ENCODE measurements at regions not wholly inside any gene's neighbourhood (a gene's known extent, or its start where the extent isn't known, plus 50 kb on each side); places are given as distances from the start of the nearest gene placed in this dataset.
A peak's percentile ranks its signal among the peaks of the same experiment; 100 is the strongest.
"Not testable (repeated sequence)": the region's sequence is repeated elsewhere in the genome, so short reads cannot be mapped to it uniquely, and the experiment has no call there.

GRCh38 chr13:72555601-72556000 lies 171.8 kb downstream of the MZT1 start:
- no CpG with 5 or more reads among the region's 3 CpGs for WGBS (ENCODE audit: insufficient coverage, low lambda C conversion rate)
- no peaks in the 10 kb centered on the region for H3K27me3 ChIP-seq (ENCODE audit: control insufficient read depth, insufficient read depth, low read length)
- H3K36me3 ChIP-seq (ENCODE audit: control insufficient read depth, insufficient read depth, low read length) = no peaks in the 10 kb centered on the region
- H3K9me3 ChIP-seq (ENCODE audit: control insufficient read depth, low read depth, low read length) = no peaks in the 10 kb centered on the region
- no peaks in the 10 kb centered on the region for H3K4me1 ChIP-seq (ENCODE audit: control insufficient read depth, insufficient read depth, low read length)
- H3K27ac ChIP-seq (ENCODE audit: low read length) = no peak overlapping the region
- H3K4me3 ChIP-seq (ENCODE audit: low read length) = no peak overlapping the region
- no peak for DNase-seq

GRCh38 chr13:72552731-72553130 lies 174.7 kb downstream of the MZT1 start:
- WGBS (ENCODE audit: insufficient coverage, low lambda C conversion rate) = no CpG with 5 or more reads among the region's 3 CpGs
- Histone ChIP-seq H3K27ac (ENCODE audit: low read length) (no peak overlapping the region), H3K4me1 (ENCODE audit: control insufficient read depth, insufficient read depth, low read length) (no peaks in the 10 kb centered on the region), H3K9me3 (ENCODE audit: control insufficient read depth, low read depth, low read length) (no peaks in the 10 kb centered on the region), H3K4me3 (ENCODE audit: low read length) (no peak overlapping the region), H3K36me3 (ENCODE audit: control insufficient read depth, insufficient read depth, low read length) (no peaks in the 10 kb centered on the region), H3K27me3 (ENCODE audit: control insufficient read depth, insufficient read depth, low read length) (no peaks in the 10 kb centered on the region)
- DNase-seq = no peak

- H3K9me3 ChIP-seq (ENCODE audit: control insufficient read depth, low read depth, low read length); H3K4me1 ChIP-seq (ENCODE audit: control insufficient read depth, insufficient read depth, low read length); H3K4me3 ChIP-seq (ENCODE audit: low read length); DNase-seq; H3K27me3 ChIP-seq (ENCODE audit: control insufficient read depth, insufficient read depth, low read length); H3K27ac ChIP-seq (ENCODE audit: low read length); H3K36me3 ChIP-seq (ENCODE audit: control insufficient read depth, insufficient read depth, low read length): not testable (repeated sequence)
- WGBS (ENCODE audit: insufficient coverage, low lambda C conversion rate) = no CpG with 5 or more reads among the region's 1 CpG
These were observed 181.5 kb downstream of the MZT1 start for GRCh38 chr13:72545895-72546294.

GRCh38 chr13:72545030-72545719 lies 182.3 kb downstream of the MZT1 start:
- WGBS (ENCODE audit: insufficient coverage, low lambda C conversion rate) = 71% methylated on average over 3 of the region's 4 CpGs

GRCh38 chr13:72544042-72544441 lies 183.4 kb downstream of the MZT1 start:
- no peaks in the 10 kb centered on the region for H3K4me1 ChIP-seq (ENCODE audit: control insufficient read depth, insufficient read depth, low read length)
- H3K4me3 ChIP-seq (ENCODE audit: low read length) = no peak overlapping the region
- no peak overlapping the region for H3K27ac ChIP-seq (ENCODE audit: low read length)
- no peaks in the 10 kb centered on the region for H3K9me3 ChIP-seq (ENCODE audit: control insufficient read depth, low read depth, low read length)
- no CpG with 5 or more reads among the region's 2 CpGs for WGBS (ENCODE audit: insufficient coverage, low lambda C conversion rate)
- H3K27me3 ChIP-seq (ENCODE audit: control insufficient read depth, insufficient read depth, low read length) = no peaks in the 10 kb centered on the region
- no peaks in the 10 kb centered on the region for H3K36me3 ChIP-seq (ENCODE audit: control insufficient read depth, insufficient read depth, low read length)
- no peak for DNase-seq

More at GRCh38 chr13:72545030-72545719, 182.3 kb downstream of the MZT1 start:
- Histone ChIP-seq H3K36me3 (ENCODE audit: control insufficient read depth, insufficient read depth, low read length) (no peaks in the 10 kb centered on the region), H3K27me3 (ENCODE audit: control insufficient read depth, insufficient read depth, low read length) (no peaks in the 10 kb centered on the region), H3K4me1 (ENCODE audit: control insufficient read depth, insufficient read depth, low read length) (no peaks in the 10 kb centered on the region), H3K9me3 (ENCODE audit: control insufficient read depth, low read depth, low read length) (no peaks in the 10 kb centered on the region), H3K27ac (ENCODE audit: low read length) (no peak overlapping the region), H3K4me3 (ENCODE audit: low read length) (no peak overlapping the region)
- DNase-seq = peak in 1 of 2 donors; percentile 9

GRCh38 chr13:72542241-72542640 lies 185.2 kb downstream of the MZT1 start:
- Histone ChIP-seq H3K9me3 (ENCODE audit: control insufficient read depth, low read depth, low read length) (no peaks in the 10 kb centered on the region), H3K4me1 (ENCODE audit: control insufficient read depth, insufficient read depth, low read length) (no peaks in the 10 kb centered on the region), H3K36me3 (ENCODE audit: control insufficient read depth, insufficient read depth, low read length) (no peaks in the 10 kb centered on the region), H3K4me3 (ENCODE audit: low read length) (no peak overlapping the region), H3K27ac (ENCODE audit: low read length) (no peak overlapping the region), H3K27me3 (ENCODE audit: control insufficient read depth, insufficient read depth, low read length) (no peaks in the 10 kb centered on the region)
- no peak for DNase-seq
- WGBS (ENCODE audit: insufficient coverage, low lambda C conversion rate) = 100% methylated on average over 2 of the region's 3 CpGs

- 93% methylated on average over 3 of the region's 6 CpGs for WGBS (ENCODE audit: insufficient coverage, low lambda C conversion rate)
- Histone ChIP-seq H3K9me3 (ENCODE audit: control insufficient read depth, low read depth, low read length) (no peaks in the 10 kb centered on the region), H3K4me1 (ENCODE audit: control insufficient read depth, insufficient read depth, low read length) (no peaks in the 10 kb centered on the region), H3K4me3 (ENCODE audit: low read length) (no peak overlapping the region), H3K27me3 (ENCODE audit: control insufficient read depth, insufficient read depth, low read length) (no peaks in the 10 kb centered on the region), H3K27ac (ENCODE audit: low read length) (no peak overlapping the region), H3K36me3 (ENCODE audit: control insufficient read depth, insufficient read depth, low read length) (no peaks in the 10 kb centered on the region)
- no peak for DNase-seq
These were observed 185.8 kb downstream of the MZT1 start for GRCh38 chr13:72541674-72542073.

- Histone ChIP-seq H3K9me3 (ENCODE audit: control insufficient read depth, low read depth, low read length) (no peaks in the 10 kb centered on the region), H3K4me3 (ENCODE audit: low read length) (no peak overlapping the region), H3K27ac (ENCODE audit: low read length) (no peak overlapping the region), H3K4me1 (ENCODE audit: control insufficient read depth, insufficient read depth, low read length) (no peaks in the 10 kb centered on the region), H3K36me3 (ENCODE audit: control insufficient read depth, insufficient read depth, low read length) (no peaks in the 10 kb centered on the region), H3K27me3 (ENCODE audit: control insufficient read depth, insufficient read depth, low read length) (no peaks in the 10 kb centered on the region)
- no peak for DNase-seq
- WGBS (ENCODE audit: insufficient coverage, low lambda C conversion rate) = 94% methylated on average over 2 of the region's 4 CpGs
These were observed 186.5 kb downstream of the MZT1 start for GRCh38 chr13:72540881-72541280.

- no peaks in the 10 kb centered on the region for H3K4me1 ChIP-seq (ENCODE audit: control insufficient read depth, insufficient read depth, low read length)
- no peaks in the 10 kb centered on the region for H3K27me3 ChIP-seq (ENCODE audit: control insufficient read depth, insufficient read depth, low read length)
- H3K9me3 ChIP-seq (ENCODE audit: control insufficient read depth, low read depth, low read length) = no peaks in the 10 kb centered on the region
- no peak overlapping the region for H3K4me3 ChIP-seq (ENCODE audit: low read length)
- no peak for DNase-seq
- WGBS (ENCODE audit: insufficient coverage, low lambda C conversion rate) = 100% methylated on average over 1 of the region's 1 CpG
- H3K36me3 ChIP-seq (ENCODE audit: control insufficient read depth, insufficient read depth, low read length) = no peaks in the 10 kb centered on the region
- H3K27ac ChIP-seq (ENCODE audit: low read length) = no peak overlapping the region
These were observed 187.5 kb downstream of the MZT1 start for GRCh38 chr13:72539925-72540324.

- H3K27me3 ChIP-seq (ENCODE audit: control insufficient read depth, insufficient read depth, low read length) = no peaks in the 10 kb centered on the region
- H3K9me3 ChIP-seq (ENCODE audit: control insufficient read depth, low read depth, low read length) = no peaks in the 10 kb centered on the region
- no peak overlapping the region for H3K27ac ChIP-seq (ENCODE audit: low read length)
- H3K36me3 ChIP-seq (ENCODE audit: control insufficient read depth, insufficient read depth, low read length) = no peaks in the 10 kb centered on the region
- H3K4me1 ChIP-seq (ENCODE audit: control insufficient read depth, insufficient read depth, low read length) = no peaks in the 10 kb centered on the region
- no peak for DNase-seq
- 100% methylated on average over 2 of the region's 2 CpGs for WGBS (ENCODE audit: insufficient coverage, low lambda C conversion rate)
- no peak overlapping the region for H3K4me3 ChIP-seq (ENCODE audit: low read length)
These were observed 189.6 kb downstream of the MZT1 start for GRCh38 chr13:72537782-72538181.

- no peak for DNase-seq
- Histone ChIP-seq H3K9me3 (ENCODE audit: control insufficient read depth, low read depth, low read length) (no peaks in the 10 kb centered on the region), H3K4me1 (ENCODE audit: control insufficient read depth, insufficient read depth, low read length) (no peaks in the 10 kb centered on the region), H3K36me3 (ENCODE audit: control insufficient read depth, insufficient read depth, low read length) (no peaks in the 10 kb centered on the region), H3K4me3 (ENCODE audit: low read length) (no peak overlapping the region), H3K27ac (ENCODE audit: low read length) (no peak overlapping the region), H3K27me3 (ENCODE audit: control insufficient read depth, insufficient read depth, low read length) (no peaks in the 10 kb centered on the region)
- no CpG with 5 or more reads among the region's 2 CpGs for WGBS (ENCODE audit: insufficient coverage, low lambda C conversion rate)
These were observed 190.0 kb downstream of the MZT1 start for GRCh38 chr13:72537395-72537780.

Measured in large intestine (tissue), 3 donors.